Hematopoietic multipotent progenitor cell treated with erythropoietin and hydrocortisone succinate and interleukin-3 and kit ligand, for 8 days (in vitro differentiated cells): ENCODE measurements at regions not wholly inside any gene's neighbourhood (a gene's known extent, or its start where the extent isn't known, plus 50 kb on each side); places are given as distances from the start of the nearest gene placed in this dataset.

Source experiments
- DNase-seq: peaks from one replicate; pipeline ENCODE4 v3.0.0-alpha.2; 2015

GRCh38 chr9:135326141-135326540 lies 153.4 kb upstream of the PPP1R26 start:
- no peak for DNase-seq

DNA sequence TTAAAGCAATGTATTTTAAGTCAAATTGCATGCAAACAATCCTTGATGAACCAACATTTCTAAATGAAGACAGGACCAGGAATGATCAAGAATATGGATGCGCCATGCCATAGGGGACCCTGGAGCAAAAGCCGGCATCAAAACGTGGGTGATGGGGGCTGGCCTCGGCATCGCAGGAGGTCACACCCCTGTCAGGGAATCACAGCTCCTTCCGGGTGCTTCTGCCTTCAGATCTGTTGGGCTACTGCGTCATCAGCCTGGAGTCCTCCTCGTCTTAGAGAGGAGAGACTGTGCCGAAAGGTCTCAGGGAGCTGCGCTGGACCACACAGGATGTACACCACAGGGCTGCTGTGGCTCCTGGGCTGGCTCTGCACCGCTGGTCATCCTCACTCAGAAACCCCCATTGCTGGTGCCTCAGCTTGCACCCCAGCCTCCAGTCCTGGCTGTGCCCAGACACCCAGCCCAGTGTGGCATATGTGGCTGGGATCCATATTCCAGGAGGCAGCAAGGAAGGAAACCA lies 152.9 kb upstream of the PPP1R26 start:
- DNase-seq, result no peak

GRCh38 chr9:135328485-135329417 lies 150.8 kb upstream of the PPP1R26 start:
- no peak for DNase-seq

- DNase-seq, result no peak
Observed at GRCh38 chr9:135329571-135330306, 149.8 kb upstream of the PPP1R26 start.

- no peak for DNase-seq
Observed at GRCh38 chr9:135330307-135330631, 149.3 kb upstream of the PPP1R26 start.

GRCh38 chr9:135330685-135331590 lies 148.6 kb upstream of the PPP1R26 start:
- DNase-seq, result no peak

- DNase-seq, result no peak
Observed at GRCh38 chr9:135332516-135332915, 147.1 kb upstream of the PPP1R26 start.

- no peak for DNase-seq
Observed at GRCh38 chr9:135332979-135333748, 146.4 kb upstream of the PPP1R26 start.

DNA sequence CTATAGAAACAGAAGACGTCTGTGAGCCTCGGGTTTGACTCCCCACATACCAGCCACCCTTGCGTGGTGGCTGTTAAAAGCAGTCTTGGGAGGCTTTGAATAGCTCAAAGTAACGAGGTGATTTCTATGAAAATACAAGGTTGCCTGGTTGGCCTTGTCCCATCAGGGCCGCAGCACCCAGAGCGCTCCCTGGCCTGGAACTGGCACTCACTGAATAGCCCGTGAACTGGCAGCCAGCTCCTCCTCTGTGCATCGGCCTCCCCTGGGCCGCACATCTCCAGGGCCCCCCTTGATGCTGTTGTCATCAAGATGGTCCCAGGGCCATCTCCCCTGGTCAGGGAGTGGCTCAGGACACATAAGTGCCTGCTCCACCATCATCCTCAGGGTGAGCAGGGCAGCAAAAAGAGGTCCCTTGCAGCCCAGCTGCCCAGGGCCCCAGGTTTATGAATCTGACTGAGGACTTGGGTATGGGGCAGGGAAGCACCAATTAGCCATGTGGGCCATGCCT lies 144.6 kb upstream of the PPP1R26 start:
- DNase-seq, result no peak

DNA sequence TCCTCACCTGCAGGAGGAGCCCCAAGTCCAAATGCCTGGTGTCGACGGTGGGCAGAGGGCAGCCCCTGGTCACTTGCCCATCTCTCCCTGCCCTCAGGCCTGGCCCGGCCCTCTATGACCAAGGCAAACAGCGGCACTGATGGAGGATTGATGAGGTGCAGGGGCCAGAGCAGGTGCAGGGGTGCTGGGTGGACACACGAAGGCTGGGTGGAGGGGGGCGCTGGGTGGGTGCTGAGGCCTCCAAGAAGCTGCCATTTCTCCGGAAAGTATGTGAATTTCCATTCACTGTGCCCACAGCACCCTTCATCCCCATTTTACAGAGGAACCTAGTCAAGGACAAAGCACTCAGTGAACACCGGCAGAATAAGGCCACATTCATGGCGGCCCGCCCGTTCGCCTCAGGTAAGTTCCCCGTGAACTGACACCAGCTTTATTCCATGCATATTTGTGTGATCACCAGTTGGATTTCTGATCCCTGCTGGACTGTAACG lies 143.8 kb upstream of the PPP1R26 start:
- DNase-seq, result no peak

DNA sequence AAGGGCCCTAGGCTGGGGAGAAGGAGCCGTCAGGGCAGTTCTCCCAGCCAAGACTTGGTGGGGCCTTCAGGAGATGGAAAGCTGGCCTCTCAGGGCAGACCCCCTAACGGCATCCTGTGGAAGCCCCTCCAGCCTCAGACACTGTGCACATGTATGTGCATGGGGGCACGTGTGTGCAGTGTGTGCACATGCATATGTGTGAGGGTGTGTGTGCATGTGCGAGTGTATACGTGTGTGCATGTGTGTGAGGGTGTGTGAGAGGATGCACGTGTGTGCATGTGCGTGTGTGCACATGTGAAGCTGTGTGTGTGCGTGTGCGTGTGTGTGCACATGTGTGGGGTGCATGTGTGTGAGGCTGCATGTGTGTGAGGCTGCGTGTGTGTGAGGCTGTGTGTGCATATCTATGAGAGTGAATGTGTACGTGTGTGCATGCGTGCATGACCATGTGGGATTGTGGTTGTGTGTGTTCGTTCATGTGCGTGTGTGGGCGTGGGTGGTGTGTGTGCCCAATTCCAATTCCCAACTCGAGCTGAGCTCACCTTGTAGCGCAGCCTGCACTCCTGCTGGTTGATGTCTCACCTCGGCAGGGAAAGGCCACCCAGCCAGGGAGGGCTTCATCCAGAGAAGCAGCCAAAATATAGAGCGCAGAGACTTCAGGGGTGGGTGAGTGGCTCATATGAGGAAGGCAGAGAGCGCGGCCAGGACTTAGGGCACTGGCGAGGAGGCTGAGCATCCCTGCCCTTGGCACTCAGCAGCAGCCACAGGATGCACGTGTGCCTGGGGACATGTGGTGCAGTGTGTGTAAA lies 142.7 kb upstream of the PPP1R26 start:
- DNase-seq, result no peak

DNA sequence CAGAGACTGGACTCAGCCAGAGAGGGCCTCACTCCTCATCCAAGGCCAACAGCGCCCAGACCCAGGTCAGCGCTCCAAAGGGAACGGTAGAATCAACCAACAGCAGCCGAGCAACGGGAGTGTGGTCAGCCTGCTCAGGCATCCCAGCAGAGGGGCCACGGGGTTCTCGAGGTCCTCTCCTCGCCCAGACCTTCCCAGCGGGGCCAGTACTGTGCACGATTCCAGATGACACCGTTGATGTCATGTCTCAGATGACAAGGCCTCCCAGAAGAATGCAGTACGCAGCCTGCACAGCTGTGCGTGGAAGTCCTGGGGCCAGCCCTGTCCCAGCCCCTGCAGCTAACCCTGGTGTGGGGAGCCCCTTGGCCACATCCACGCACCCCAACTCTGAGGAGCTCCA lies 141.0 kb upstream of the PPP1R26 start:
- no peak for DNase-seq

DNA sequence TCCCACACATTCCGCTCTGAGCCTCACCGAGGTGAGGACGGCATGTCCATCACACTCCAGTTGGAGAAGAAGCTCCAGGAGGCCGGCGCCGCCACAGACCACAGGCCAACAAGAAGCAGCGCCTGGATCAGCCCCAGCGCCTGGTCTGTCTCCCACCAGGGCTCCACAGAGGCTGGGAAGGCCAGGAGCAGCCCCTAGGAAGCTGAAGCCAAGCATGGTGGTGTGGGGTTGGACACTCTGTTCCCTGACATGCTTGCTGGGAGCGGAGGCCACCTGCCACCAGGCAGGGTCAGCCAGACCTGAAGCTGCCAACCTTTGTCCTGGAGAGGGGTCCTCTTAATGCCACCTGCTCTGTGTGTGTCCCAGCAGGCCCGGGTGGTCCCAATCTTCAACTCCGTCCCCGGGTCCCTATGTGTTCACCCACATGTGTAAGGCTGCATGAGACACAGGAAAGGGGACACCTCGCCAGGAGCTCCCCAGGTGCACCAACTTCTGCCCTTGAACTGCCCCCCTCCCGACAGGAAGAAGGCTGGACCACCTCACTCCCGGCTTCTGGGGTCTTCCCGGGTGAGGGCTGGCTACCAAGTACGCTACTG lies 140.1 kb upstream of the PPP1R26 start:
- DNase-seq, result no peak

- DNase-seq, result no peak
Observed at GRCh38 chr9:135340143-135340655, 139.4 kb upstream of the PPP1R26 start.

DNA sequence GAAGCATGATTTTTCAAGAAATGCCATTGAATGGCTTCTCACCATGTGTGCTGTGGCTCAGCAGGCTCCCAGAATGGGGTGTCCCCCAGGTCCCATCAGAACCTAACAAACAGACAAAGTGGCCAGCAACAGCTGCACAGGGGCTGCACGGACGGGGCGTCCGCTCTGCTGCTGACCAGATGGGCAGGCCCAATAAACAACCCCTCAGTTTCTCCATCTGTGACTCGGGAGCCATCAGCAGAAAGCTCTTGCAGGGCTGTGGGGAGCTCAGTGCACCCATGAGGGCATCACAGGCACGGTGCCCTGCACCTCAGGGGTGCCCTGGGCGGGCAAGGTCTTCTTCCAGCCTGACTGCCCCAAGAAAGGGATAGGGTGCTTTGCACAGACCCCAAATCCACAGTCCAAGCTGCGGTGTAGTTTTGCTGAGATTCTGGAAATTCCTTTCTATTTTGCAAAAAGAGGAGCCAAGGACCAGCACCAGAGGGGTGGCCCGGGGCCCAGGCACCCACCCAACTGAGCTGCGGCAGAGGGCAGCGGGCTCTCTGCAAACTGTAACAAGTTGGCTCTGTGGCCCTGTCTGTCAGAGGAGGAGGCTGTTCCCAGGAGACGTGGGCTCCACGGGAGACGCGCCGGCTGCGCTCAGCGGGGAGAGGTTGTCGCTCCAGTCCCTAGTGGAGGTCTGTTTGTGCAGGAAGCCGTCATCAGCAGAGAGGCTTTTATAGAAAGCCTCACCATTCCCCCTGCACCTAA lies 138.7 kb upstream of the PPP1R26 start:
- DNase-seq, result no peak

DNA sequence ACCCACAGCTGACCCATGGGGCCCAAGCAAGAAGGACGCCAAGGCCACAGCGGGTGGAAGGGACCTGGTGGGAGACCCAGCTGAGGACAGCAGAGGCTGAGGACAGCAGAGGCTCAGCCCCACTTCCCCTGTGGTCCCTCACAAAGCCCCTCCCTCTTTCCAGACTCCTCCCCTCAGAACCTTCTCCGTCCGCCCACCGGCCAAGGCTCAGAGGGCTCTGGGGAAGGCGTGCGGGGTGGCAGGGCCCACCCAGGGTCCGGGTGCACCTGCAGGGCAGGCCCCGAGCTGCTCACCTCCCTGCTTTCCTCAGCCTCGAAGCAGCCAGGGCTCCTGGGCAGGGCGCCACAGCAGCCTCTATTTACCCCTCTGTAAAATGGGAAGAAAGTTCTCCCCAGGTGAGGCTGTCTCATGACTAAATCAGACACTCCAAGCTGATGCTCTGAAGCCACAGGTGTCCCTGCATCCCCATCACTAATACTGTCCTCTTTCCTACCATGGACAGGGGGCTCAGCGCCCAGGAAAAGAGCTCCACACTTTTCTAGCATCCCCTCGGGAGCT lies 137.9 kb upstream of the PPP1R26 start:
- DNase-seq, result no peak

DNA sequence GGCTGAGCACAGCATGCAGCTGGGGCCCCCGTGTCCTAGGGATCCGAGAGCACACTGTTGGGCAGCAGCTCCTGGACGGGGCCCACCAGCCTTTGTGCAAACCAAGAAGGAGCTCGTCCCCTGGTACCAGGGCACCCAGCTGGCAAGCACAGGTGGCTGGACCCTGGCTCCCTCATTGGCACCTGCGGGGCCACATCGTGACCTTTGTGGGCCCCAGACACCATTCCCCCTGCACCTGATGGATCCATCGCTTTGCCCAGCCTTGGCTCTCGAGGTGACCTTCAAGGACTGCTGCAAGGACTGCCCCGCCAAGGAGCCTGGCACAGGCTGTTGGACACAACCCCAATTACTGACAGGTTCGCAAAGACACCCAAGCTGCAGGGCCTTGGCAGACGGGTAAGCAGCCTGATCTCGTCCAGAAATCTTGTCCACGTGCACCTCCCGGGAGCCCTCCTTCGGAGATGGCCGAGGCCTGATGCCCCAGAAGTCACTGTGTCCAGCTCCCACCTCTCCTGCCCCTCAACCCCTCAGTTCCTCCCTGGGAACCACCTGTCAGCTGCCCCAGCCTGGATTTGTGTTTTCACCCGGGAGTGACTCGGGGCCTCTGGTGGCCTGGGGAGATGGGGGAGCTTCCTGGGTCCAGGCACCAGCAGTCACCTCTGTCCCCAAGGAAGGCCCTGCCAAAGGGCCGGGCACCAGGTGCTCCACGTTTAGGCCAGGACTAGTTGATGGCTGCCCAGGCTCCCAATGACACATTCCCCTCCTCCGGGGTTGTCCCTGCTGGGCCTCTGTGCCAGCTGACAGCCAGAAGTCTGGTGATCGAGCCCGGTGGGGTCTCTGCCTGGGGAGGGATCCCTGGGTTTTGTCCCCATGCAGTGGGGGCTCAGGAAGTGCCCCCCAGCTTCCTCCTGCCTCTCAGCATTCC lies 137.1 kb upstream of the PPP1R26 start:
- DNase-seq, result no peak

DNA sequence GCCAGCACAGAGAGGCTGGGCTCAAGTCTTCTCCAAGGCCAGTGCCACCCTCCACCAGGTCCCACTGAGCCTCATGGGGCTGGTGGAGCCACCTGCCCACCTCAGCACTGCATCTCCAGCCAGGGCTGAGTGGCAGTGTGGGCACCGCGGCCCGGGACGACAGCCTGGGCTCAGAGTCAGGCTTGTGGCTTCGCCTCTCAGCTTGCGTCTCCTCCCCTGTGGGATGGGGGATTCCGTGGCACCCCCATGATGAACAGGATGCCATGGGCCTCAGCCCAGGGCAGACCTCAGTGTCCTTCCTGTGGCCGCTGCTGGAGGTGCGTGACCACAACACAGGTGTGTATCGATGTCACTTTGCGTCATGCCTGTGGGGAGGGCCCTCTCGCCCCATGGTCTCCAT lies 136.4 kb upstream of the PPP1R26 start:
- DNase-seq, result no peak
